ENCODE measurements at regions not wholly inside any gene's neighbourhood (a gene's known extent, or its start where the extent isn't known, plus 50 kb on each side); places are given as distances from the start of the nearest gene placed in this dataset.

DNA sequence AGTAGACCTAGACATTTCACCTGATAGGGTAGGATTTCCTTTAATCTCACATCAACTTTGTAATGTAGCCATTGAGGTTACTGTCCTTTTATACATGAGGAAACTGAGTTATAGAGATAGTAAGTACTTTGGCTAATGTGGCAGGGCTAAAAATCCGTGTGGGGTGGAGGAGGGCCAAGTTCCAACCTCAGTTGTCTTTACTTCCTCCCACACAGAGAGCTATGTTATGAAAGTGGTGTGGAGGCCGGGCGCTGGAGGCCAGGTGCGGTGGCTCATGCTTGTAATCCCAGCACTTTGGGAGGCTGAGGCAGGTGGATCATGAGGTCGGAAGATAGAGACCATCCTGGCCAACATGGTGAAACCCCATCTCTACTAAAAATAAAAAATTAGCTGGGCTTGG is 173.3 kb downstream of the PALM2AKAP2 start:
- DNase-seq = no peak

DNA sequence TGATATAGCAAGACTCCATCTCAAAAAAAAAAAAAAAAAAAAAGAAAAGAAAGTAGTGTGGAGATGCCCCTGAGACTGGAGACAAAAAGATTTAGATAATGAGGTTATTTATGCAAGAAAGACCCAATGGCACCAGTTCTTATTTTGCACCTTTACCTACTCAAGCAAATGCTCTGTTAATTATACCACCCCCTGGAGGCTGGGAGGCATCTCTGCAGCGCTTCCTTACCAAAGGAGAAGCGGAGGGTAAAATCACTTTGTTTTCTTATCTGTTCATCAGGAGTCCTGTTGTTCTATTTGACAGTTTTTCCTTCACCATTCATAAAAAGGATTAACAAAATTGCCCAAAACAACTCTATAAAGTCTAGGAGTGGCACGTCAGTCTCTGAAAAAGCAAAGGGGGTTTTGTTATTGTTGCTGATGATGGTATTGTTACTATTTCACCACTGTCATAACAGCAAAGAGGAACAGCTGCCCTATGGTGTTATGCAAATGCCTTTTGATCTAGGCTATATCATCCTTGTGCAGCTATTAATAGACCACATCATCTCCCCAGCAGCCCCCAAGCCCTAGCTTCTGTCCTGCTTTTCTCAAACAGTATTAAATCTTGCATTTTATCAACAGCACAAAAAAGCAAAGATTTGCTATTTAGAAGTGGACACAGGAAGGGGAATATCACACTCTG is 174.0 kb downstream of the PALM2AKAP2 start:
- no peak for DNase-seq

DNA sequence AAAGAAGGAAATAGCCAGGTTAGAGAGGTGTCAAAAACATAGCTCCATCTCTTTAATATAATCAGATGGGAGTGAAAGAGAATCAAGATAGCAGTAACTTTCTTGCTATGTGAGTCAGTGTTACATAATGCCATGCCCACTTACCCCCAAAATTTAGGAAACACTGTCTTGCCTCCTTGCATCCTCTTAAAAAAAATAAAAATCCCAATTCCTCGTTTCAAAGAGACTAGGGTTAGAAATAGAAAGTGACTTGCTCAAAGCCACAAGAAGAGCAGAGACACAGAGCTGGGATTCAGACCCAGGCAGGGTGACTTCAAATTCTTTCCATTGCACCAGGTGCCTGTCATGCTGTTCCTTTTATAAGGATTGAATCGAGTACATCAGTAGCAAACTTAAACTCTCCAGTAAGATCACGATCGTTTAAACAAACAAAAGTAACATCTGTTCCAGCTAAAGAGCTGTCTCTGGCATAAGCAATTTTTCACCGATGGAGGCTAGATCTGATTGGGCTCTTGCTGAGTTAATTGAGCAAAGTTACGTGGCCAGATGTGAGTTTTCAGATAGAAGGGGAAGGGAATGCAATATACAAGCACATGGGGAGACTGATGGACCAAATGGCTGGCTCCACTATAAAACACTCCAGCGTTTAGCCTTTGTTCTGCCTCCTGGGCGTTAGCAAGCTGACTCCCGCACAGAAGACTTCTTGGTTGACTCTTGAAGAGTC is 176.9 kb downstream of the PALM2AKAP2 start:
- no peak for DNase-seq

DNA sequence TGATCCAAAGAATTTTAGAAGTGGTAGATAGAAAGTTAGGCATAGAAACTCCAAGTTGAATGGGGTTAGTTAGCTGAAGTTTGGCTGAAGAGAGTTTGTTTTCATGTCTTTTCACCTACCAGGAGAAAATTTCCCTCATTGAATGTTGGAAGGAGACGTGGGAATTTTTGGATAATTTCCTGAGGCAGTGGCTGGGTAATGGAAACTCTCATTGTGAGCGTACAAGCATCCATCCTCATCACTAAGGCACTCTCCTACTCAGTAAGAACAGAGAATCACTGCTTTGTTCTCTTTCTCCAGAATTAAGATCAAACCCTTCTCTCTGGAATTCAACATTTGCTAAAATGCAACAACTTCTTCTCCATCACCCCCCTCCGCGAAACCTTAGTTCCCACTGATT is 179.7 kb downstream of the PALM2AKAP2 start:
- DNase-seq = no peak

DNA sequence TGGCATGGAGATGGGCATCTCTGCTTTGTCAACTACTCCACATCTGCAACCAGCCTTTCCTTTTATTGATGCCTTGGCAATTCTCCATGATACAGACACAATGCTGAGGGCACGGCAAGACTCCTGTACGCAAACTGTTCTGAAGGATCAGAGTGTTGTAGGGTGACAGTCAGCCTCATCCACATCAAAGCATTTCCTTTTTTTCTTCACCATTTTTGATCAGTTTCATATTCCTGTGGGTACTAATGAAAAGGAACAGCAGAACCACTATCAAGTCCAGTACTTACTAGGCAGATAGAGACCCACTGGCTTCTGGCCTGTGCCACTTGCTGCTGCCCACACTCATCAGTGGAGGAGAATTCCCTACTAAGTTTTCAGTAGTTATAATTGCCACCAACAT is 181.6 kb downstream of the PALM2AKAP2 start:
- no peak for DNase-seq

DNA sequence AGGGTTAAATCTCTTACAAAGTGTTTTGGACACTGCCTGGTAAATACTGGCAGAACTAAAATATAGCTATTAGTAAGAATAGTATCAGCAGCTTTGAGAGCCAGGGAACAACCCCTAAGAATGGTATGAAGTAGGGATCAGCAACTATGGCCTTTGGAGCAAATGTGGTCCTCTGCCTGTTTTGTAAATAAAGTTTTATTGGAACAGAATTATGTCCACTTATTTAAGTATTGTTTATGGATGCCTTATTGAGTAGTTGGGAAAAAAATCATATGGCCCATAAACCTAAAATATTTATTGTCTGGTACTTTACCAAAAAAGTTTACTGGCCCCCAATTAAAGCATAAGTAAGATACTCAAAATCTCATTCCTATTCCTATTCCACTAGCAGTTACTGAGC is 182.2 kb downstream of the PALM2AKAP2 start:
- no peak for DNase-seq

DNA sequence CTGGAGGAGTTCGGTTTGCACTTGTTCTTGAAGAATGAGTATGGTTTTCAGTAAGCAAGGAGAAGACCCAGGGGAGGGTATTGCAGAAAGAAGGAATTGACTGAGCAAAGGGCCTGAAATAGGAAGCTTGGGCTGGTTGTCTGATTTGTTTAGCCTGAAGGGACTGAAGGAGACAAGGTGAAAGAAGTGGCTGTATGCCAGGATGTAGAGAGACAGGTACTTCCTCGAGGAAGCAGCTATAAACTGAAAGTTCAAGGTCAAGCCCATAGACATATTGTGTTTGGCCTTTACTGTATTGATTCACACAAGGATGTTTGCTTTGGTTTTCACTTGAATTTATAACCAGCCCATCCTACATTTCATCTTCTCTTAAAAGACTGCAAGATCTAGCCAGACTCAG is 183.1 kb downstream of the PALM2AKAP2 start:
- DNase-seq = no peak

DNA sequence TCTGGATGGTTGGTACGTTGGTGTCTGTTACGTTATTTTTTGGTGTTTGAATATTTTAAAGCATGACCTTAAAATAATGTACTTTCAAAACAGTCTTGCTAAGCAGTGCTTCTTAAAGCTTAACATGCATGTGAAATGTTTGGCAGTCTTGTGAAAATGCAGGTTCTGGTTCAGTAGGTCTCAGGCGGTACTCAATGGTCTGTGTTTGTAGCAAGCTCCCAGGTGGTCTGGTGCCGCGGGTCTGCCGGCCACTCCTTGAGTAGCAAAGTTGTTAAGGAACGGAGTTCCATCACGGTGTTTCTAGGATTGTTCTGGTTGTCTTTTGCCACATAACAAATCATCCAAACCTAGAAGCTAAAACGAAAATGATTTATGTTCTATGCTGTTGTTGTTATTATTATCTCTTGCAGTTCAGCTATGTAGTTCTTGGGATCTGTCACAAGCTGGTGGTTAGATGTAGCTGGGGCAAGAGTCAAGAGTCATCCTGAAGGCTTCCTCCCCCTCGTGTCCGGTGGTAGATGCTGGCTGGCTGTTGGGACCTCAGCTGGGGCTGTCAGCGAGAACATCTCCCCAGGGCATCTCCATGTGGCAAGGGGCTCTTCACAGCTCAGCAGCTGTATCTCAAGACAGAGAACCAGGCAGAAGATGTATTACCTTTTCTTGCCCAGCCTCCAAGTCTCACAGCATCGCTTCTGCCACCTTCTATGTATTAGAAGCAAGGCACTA is 186.8 kb downstream of the PALM2AKAP2 start:
- no peak for DNase-seq

DNA sequence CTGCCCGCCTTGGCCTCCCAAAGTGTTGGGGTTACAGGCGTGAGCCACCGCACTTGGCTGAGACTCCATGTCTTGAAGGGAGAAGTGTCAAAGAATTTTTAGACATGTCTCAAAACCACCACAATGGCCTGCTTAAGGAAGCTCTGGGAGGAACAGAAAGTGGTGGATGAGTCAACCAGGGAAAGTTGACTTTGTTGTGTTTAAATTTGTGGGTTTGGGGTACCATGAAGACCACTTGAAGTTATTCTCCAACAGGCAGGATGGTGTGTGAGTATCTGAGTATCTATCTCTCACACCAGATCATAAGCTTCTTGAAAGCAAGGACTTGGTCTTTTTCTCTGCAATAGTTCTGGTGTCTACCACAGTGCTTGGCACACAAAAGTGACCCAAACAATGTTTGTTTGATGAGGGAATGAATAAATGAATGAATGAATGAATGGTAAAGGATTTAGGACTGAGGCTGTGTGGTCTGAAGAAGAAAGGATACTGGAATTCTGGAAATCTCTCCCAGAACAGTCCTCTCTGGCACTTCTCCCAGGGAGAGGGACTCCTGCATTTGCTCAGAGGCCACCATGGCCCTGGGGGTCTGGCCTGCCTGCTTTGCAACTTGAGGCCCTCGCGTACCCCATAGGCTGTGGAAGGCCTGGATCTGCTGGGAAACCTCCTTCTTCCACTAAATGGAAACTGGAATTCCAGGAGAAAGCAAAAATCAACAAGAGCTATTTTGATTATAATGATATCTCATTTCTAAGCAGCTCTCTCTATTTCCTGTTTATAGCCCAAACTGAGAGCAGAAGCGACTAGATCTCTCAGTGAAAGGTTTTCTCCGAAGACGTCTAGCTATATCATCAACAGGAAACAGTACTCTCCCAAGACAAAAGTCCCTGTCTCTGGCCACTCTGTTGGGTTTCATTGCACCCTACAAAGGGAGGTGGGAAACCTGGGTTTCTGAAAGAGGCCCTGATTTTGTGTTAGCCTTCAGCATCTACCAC is 187.9 kb downstream of the PALM2AKAP2 start:
- no peak for DNase-seq

DNA sequence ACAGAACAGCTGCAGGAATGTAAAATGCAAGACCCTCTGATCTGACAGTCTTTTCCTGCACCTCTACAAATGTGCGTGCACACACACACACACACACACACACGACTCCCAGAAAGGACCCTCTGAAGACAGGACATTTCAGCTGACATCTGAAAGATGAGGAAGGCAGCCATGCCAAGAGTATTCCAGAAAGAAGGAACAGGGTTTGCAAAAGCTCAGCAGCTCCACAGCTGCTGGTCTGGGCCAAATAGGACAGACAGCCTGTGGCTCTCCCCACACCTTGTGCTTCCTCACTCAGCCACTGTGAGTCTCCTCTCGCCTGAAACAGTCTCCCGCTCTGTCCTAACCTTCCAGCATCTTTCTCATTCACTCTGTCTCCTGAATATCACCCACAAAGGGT is 189.0 kb downstream of the PALM2AKAP2 start:
- DNase-seq = no peak

DNA sequence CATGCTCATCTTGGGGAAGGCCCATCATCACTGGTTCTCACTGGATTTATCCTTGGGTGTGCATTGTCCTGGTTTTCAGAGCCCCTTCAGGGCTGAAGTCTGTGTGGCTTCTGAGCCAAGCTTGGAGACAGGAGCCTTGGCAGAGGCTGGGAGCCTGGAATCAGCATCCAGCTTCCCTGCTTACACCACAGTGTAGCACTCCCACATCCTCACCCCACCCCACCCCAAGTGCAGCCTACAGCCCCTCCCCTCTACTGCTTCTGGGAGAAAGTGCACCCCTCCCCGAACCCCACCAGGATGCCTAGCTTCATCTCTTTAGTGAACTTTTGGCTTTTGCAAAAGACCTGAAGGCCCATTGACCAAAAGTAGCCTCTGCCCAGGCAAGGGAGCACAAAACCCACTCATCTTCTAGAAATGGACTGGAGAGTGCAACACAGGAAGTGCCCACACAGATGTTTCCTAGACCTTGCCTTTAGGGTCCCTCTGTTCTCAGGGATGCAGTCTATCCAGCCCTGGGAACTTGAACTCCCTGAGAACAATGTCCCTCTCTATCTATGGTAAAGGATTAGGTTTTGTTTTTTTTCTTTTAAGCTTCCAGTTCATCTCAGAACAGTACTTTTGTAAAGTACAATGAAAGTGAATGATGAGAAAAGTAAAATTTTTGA is 189.7 kb downstream of the PALM2AKAP2 start:
- no peak for DNase-seq

DNA sequence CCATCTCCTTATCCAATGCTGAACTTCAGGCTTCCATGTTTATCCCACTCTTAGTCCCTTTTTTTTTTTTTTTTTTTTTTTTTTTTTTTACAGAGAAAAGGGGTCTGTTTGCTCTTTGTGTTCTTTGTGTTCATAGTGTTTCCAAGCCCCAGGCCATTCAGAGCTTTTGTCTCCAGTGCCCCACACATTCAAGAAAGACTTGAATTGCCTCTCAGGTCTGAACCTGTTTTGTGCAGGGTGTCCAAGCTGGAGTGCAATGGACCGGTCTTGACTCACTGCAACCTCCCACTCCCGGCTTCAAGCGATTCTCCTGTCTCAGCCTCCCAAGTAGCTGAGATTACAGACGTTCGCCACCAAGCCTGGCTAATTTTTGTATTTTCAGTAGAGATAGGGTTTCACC is 191.2 kb downstream of the PALM2AKAP2 start:
- no peak for DNase-seq

DNA sequence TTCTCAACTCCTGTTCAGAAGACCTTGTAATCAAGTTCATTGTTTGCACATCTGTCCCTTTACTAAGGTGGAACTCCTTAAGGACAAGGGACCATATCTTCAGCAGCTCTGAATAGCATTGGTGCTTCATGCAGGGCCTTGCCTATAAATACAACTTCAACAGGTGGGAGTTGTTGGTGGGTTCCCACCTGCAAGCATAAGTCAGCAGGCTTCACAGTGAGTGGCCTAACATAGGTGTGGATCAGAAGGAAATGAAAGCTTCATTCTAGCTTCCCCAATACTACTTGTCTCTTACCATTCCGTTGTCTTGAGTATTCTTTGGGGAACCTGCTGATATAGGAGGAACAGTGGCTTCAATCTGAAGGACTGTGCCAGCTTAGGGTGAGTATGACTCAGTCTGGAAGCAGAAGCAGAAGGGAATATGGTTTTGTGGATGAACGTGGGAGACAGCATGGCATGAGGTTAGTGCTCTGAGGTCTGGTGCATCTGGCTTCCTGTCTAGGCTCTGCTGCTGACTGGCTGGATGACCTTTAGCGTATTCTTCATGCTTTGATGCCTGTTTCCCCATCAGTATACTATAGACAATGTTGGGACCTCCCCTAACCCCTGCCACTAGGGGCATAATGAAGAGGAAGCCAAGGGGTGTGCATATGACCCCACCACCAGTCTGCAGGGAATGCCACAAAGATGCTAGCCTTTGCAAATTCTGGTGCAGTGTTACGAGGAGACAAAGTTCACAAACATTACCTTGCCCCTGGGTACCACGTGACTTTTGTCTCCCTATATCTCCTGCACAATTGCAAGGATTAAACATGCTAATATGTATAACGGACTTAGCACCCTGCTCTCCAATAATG is 192.3 kb downstream of the PALM2AKAP2 start:
- no peak for DNase-seq

DNA sequence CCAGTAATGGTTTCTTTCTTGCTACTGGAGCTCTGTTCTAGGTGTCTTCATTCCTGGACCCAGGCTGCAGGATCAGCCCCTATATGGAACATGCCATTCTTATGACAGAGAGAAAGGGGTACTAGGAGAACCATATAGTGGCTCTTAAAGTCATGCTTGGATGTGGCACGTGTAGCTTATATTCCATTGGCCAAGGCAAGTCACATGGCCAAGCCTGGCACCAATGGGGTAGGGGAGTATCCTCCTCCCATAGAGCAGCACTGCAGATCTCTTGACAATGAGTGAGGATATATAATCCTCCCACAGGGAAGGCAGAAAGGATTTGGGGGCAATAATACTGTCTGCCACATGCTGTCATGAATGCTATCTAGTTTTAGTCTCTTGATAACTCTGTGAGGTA is 193.3 kb downstream of the PALM2AKAP2 start:
- DNase-seq = no peak

DNA sequence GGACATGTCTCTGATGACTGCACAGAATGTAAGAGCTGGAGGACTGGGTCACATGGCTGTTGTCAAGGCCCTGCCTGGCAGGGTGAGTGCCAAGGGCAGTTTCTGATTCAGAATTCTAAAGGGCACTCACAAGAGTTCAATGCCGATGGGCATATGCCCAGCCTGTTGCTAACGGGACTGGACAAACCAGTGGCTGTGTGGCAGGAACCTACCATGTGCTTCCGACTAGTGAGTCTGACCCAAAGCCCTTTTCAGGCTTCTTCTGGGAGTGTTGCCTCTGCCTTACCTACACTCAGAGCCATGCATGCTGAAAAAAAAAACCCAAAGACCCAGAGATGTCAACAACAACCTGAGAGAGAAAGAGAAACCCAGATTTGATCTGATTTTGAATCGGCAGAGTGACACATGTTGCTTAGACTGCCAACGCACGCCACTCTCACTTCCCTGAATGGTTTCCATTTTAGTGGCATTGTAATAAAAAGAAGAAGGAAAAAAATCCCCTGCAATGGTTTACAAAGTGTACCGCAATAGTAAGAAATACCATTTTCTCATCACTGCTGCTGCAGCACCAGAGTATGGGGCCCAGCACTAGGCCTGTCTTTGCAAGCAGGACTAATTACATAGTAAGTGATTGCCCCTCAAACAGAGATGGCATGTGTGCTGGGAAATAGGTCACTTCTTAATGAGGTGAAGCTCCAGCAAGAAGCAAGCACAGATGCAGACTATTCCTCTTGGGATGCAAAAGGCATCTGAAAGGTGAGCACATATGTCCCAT is 194.3 kb downstream of the PALM2AKAP2 start:
- DNase-seq = no peak

DNA sequence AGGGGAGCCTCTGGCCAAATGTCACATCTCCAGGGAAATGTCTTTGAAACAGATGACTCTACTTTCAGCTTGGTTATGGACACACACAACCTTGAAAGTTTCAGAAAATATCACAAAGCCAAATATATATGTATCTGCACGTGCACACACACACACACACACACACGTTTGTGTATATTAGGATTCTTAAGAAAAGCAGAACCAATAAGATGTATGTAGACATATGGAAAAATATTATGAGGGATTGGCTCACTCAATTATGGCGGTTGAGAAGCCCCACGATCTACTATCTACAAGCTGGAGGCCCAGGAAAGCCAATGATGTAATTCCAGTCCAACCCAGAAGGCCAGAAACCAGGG is 194.9 kb downstream of the PALM2AKAP2 start:
- no peak for DNase-seq

DNA sequence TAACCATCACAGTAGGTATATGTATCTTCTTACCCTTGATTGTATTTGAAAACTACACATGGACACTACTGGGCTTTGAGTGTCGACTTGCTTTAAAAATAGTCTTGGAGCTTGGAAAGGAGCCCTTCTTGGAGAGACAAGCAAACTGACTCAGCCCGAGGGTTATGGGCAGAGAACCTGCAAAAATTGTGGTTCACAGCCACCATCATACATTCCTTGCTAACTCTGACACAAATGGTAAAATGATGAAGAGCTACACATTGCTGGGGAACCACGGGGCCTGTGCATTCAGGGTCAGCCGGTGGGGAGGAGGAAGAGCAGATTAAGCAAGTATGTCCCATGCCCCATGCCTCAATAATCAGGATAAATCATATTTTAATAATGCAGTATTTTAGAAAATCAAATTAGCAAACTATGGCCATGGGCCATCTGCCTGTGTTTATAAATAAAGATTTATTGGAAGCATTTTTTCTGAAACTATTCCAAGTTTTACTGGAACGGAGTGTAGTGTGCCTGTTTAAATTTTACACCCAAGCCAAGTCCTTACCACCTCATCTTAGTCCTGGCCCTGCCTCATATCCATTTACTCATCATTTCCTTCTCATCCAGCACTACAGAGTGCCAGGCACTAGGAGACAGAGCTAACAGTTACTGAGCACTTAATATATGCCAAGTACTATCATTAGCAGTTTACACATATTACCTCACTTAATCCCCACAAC is 195.7 kb downstream of the PALM2AKAP2 start:
- DNase-seq = no peak

DNA sequence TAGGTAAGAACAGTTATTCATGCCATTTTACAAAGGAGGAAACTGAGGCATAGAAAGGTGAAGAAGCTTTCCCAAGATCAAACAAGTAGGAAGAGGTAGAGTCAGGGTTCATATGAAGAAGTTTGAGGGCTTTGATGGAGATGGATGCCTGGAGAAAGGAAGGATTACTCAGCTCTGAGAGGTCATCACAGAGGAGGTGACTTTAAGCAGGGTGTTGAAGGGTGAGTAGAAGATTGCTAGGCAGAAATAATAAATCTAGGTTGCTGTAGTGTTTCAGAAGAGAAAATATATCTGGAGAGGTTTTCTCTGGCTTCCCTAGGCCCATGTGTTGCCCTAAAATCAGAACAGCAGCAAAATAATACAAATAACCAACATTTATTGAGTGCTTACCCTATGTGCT is 196.3 kb downstream of the PALM2AKAP2 start:
- DNase-seq = no peak

DNA sequence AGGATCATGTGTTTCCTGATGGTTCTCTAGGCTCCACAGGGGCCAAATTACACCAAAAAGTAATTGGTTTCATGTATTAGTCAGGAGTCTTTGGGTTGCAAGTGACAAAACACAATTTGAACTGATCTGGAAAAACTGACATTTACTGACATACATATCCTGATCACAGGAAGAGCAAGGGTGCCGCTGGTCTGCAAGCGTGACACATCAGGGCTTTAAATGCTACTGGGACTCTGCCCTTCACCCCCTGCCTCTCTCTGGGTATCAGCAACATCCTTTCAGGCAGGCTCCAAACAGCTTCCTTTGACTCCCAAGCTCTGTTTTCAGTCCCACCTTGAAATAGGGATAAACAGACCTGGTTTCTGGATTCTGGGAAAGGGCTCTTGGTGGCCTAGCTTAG is 197.5 kb downstream of the PALM2AKAP2 start:
- no peak for DNase-seq

DNA sequence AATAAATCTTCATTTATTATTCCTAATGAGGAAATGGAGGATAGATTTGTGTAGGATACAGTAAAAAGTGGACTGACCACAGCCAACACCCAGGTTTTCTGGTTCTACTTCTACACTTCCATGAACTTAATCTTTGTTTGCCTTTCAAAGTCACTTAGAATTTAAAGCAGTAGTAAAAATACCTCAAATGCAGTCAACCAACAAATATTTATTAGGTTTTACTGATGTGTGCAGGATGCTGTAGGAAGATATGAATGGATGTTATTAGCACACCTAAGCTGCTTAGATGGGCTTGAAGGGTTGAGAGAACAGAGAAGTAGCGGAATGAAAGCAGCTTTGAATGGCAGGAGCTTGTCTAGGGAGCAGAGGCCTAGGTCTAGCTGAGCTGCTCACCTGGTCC is 201.1 kb downstream of the PALM2AKAP2 start:
- no peak for DNase-seq
